Endothelial cell of umbilical vein (primary cell): ENCODE measurements at regions not wholly inside any gene's neighbourhood (a gene's known extent, or its start where the extent isn't known, plus 50 kb on each side); places are given as distances from the start of the nearest gene placed in this dataset.

ENCODE experiments used
- CTCF ChIP-seq, 2 donors: IDR thresholded peaks; 1 replicate in 1 of 2; 2 replicates in 1 of 2; pipeline ENCODE4 v1.5.1; 2011; ENCODE audit warnings: low read length in 2 of 2, mild to moderate bottlenecking in 2 of 2, moderate library complexity in 2 of 2, control low read depth in 1 of 2, inconsistent platforms in 1 of 2, low read depth in 1 of 2; ENCODE audit not compliant: insufficient read depth in 1 of 2; ENCODE audit errors: extremely low read depth in 1 of 2
- EZH2 ChIP-seq: IDR thresholded peaks from 2 replicates; pipeline ENCODE4 v1.6.1; 2012; ENCODE audit warnings: borderline replicate concordance, low read depth, mild to moderate bottlenecking, moderate library complexity, low read length, inconsistent platforms; ENCODE audit not compliant: severe bottlenecking
- FOS ChIP-seq: IDR thresholded peaks from 2 replicates; pipeline ENCODE4 v1.6.1; 2011; ENCODE audit warnings: mild to moderate bottlenecking, low read length, moderate library complexity, borderline replicate concordance; ENCODE audit not compliant: insufficient read depth
- GATA2 ChIP-seq: IDR thresholded peaks from 2 replicates; pipeline ENCODE4 v1.7.0; 2011; ENCODE audit warnings: low read depth, mild to moderate bottlenecking, moderate library complexity, mixed read lengths, low read length; ENCODE audit not compliant: insufficient read length, insufficient read depth
- JUN ChIP-seq: IDR thresholded peaks from 2 replicates; pipeline ENCODE4 v1.6.1; 2011; ENCODE audit warnings: borderline replicate concordance, low read depth; ENCODE audit not compliant: insufficient read length, insufficient read depth
- MAX ChIP-seq: IDR thresholded peaks from 2 replicates; pipeline ENCODE4 v1.6.1; 2011; ENCODE audit not compliant: insufficient read depth, insufficient read length
- MYC ChIP-seq: IDR thresholded peaks from one replicate; pipeline ENCODE4 v1.6.1; 2011; ENCODE audit warnings: mild to moderate bottlenecking, low read depth, low read length
- POLR2A ChIP-seq: IDR thresholded peaks from 2 replicates; pipeline ENCODE4 v1.6.1; 2012; ENCODE audit warnings: low read depth, mild to moderate bottlenecking, control low read depth, low read length
- POLR2AphosphoS5 ChIP-seq: IDR thresholded peaks from 2 replicates; pipeline ENCODE4 v1.6.1; 2012; ENCODE audit warnings: low read depth, mild to moderate bottlenecking, control low read depth, low read length, moderate library complexity; ENCODE audit not compliant: insufficient read depth

- TF ChIP-seq CTCF (IDR thresholded peaks at IDR 0.05; ENCODE audit: extremely low read depth in 1 of 2, insufficient read depth in 1 of 2, low read depth in 1 of 2, low read length in 2 of 2), result no peak
- TF ChIP-seq EZH2, result no peak
- no peak for TF ChIP-seq POLR2A
- TF ChIP-seq POLR2AphosphoS5, result no peak
- TF ChIP-seq GATA2, result no peak
- TF ChIP-seq JUN, result no peak
- no peak for TF ChIP-seq MAX
- TF ChIP-seq MYC, result no peak
- no peak for TF ChIP-seq FOS
Observed at GRCh38 chr10:43884501-43885105, 235.9 kb upstream of the ZNF32 start.
